Stimulated activated CD4-positive, alpha-beta T cell treated with anti-CD3 and anti-CD28 coated beads, Interleukin-2, amount 100 ng/mL, for 48 hours (primary cell): ENCODE measurements at regions not wholly inside any gene's neighbourhood (a gene's known extent, or its start where the extent isn't known, plus 50 kb on each side); places are given as distances from the start of the nearest gene placed in this dataset.

Experiments used
- DNase-seq, 2 donors: peaks; one replicate each; pipeline ENCODE4 v3.0.0-alpha.2; 2020

DNA sequence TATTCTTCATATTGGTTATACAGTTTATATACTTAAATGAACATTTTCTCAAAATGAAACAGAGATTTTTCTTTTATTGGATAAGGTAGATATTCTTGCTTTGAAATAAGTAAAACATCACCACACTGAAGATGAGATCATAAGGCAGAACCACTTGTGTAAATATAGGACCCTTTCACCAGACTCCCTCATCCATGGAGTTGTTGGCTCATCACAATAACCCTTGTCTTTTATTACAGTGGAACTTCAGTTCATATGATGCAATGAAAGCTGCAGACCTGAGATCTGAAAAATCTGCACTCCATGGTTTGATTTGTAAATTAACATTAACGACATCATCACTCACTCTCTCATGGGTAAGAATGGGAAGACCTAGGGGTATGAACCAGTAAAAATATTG lies 51.9 kb upstream of the DBX2 start:
- no peak for DNase-seq

DNA sequence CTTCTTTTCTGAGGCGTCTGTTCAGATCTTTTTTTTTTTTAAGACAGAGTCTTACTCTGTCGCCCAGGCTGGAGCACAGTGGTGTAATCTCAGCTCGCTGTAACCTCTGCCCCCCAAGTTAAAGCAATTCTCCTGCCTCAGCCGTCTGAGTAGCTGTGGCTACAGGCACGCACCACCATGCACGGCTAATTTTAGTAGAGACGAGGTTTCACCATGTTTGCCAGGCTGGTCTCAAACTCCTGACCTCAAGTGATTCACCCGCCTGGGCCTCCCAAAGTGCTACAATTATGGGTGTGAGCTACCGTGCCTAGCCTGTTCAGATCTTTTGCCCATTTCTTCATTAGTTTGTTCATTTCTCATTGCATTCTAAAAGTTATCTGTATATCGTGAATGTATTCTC lies 55.1 kb upstream of the DBX2 start:
- DNase-seq, result no peak

DNA sequence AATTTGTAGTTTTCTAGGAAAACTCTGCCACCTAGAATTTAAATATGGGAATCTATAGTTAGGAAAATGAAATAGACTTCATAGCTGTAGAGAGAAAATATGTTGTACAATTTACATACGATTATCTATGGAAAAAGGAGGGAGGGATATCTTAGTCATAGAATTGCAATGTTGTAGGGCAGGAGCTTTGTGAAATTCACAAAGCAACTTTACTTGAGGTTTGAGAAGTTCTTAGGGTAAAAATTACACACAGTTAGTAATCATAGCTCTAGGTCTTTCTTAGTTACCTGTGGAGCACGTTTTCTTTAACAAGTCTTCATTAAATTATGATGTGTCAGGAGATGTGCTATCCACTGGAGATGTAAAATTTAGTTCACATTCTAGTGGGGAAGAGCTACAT lies 61.4 kb upstream of the DBX2 start:
- no peak for DNase-seq

DNA sequence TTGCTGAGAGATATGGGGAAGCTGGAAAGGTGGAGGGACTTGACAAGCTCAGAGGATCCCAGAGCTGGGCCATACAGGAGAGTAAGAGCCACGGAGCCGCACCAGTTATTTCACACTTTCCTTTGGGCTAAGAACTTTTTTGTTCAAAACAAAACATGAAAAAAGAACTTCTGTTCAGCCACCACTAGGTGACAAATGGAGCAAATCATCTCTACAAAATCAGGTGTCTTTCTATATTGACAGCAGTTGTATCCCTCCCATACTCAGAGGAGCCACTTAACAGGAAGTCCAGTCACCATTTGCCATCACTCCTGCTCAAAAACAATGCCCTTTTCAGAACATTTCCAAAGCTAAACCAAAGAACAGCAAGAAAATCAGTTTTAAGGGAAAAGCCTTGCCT lies 70.3 kb upstream of the DBX2 start:
- no peak for DNase-seq

DNA sequence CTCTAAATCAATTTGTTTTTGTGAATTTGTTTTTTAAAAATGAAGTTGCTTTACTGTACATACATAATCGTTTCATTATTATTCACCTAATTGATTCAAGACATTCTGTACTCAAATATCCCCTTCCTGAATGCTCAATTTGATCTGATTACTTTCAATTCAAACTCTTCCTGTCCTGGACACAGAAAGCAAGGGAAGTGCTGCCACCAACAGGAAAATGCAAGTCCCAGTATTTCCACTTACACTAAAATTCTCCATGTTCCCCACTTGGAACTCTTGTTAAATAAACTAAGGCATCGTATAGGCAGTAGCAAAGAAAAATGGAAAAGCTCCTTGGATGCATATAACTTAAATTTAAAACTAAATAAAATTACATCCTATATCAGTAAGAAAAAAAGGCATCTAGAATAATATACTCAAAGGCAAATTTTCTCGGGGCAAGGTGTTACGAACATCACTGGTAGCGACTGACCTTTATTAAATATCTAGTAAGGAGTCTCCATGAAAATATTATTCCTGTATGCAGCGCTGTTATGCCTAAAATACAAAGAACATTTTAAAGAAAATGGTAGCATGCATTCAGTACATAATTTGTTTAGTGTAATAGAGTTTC lies 72.0 kb upstream of the DBX2 start:
- DNase-seq, result no peak

DNA sequence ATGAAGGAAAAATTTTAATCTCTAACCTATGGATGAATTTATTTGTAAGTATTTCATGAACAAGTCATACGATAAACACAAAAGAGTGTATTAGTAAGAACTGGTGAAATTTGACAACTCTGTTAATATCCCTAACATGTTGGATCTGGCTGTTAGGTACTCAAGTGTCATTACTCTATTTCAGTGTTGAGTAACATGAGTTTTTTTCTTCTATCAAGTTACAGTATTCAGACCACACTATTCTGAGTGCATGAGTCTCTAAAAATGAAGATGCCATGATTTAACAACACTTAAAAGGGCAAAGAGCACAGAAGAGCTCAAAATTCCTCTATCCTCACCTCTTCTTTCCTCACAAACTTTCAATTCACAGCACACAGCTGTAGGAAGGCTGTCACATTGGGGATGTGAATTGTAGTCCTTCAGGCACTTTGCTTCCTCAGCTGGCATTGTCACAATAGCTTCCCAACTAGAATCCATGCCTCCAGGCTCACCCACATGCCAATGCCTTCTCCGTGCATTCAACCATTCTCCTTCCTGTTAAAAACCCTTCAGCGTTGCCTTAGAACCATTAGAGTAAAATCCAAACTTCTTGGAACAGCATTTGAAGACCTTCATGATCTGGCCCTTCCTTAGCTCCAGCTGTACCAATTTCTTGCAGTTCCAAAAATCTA lies 73.7 kb upstream of the DBX2 start:
- DNase-seq, result no peak

DNA sequence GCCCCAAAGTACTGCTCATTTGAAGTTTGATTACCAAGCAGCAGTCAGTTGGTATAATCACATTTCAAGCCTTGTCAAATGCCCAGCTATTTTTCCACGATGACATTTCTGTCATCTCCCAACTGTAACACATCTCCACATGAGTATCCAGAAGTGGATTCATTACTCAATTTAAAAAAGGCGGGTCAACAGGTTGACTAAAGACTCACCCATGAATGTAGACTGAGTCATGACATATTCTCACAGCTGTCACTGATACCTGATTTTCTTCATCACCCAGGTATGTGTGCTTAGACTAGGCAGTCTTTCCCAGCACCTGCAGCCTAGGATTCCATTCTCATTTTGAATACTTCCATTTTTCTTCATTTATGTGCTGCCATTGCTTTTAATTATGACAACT lies 75.1 kb upstream of the DBX2 start:
- DNase-seq, result no peak

DNA sequence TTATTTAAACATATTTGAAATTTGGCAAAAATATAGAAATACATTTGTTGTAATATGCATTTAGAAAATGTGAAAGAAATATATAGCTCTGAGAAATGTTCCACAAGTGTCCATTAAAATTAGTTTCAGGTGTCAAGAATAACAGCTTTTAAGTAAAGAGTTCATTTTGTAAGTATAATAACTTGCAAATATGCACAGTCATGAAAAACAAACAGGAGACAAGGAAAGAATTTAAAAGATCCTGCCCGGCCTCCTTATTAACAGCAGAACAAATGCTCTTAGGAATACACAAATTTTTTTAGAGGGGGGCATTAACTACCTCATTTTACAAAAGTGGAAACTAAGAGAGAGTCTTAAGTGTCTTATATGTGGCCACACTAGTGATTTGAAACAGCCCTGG lies 77.7 kb upstream of the DBX2 start:
- DNase-seq, result no peak

DNA sequence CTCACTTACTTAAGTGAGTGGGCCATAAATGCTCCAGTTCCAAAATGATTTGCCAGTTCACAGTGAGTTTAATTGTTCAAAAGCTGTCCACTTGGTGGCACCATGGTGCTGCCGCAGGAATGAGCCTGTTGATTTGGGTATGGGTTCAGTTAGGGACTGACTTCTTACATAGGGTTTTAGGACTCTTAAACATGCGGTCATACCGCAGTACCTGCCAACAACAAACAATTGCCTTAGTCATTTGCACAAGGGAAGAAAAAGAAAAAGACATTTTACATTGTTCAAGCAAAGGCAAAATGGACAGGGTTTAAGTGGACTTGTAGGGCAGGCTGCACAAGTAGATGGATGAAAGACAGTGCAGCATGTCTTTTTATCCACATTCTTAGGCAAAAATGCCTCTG lies 80.0 kb upstream of the DBX2 start:
- DNase-seq, result peak; percentile 19 to 29

DNA sequence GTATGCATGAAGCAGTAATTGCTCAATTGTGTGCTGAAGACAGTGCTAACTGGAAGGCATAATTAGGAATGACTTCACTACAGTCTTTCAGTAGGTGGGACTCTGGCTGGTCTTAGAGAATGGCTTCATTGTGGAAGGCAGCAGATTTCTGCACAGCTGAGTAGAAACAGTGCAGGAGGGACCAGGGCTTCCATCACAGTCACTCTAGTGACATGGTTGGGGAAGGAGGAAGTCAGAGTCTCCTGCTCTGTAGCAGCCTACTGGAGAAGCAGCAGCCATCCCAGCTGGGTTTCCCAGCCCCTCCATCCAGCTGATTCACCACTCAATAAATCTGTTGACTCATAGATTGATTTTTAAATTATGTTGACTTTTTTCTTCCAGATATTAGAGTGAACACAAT lies 80.6 kb upstream of the DBX2 start:
- no peak for DNase-seq

DNA sequence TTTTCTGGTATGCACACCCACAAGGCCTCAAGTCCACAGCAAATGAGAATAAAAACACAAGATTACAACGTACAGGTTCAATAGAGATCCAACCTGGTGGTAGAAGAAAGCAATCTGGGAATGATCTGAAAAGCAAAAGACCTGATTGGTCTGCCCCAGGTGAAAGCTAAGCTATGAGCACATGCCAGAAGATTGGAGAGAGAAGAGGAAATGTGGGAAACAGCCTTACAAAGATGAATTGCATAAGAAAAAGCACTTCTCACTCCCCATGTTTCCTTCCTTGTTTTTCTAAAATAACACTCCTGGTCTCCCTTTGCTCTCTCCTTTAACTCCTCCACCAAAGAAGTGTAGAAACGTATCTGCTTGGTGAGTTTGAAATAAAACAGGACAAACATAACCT lies 77.3 kb upstream of the ANO6 start:
- DNase-seq, result no peak

DNA sequence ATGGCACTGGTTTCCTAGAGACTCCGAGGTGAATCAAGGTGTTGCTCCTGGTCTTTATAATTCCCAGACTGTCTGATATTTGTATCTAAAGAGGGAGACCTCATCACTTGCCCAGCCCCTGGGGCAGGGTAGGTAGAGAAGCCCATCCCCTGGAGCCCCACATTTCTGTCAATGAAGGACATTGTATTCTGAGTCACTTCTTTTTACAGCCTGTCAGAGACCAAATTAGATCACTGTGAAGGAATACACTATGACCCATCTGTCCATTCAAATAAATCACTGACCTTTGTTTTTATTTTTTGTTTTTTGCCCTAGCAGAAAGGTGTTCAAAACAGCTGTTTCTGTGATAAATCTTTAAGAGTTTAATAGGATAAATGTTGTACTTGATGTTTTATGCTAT lies 67.9 kb upstream of the ANO6 start:
- DNase-seq, result no peak

DNA sequence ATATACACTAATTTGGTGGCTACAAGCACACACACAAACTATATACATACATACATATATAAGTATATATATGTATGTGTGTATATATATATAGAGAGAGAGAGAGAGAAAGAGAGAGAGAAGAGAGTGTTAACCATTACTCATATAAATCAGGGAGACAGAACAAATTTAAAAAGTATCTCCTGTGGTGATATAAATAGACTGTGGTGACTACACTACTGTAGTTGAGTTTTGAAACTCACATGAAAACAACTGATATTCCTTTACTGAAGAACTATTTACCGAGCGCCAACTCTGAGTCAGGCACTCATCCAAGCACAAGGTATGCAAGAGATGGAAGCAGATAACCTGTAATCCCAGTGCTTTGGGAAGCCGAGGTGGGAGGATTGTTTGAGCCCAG lies 67.3 kb upstream of the ANO6 start:
- no peak for DNase-seq

DNA sequence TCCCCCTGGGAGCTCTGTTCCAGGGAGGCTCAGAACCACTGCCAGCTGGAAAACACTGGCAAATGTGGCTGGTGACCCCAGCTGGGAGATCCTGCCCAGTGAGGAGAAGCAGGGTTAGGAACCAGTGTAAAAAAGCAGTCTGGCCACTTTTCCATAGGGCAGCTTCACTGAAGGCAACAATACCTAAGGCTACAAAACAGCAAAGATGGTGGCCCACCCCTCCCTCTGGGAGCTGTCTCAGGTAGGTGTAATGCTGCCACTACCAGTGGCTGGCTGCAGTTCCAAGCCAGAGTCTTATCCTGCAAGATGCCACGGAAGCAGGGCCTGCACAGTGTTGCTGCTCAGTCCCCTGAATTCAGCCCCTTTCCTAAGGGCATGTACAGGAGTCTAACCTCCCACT lies 50.6 kb upstream of the ANO6 start:
- no peak for DNase-seq

DNA sequence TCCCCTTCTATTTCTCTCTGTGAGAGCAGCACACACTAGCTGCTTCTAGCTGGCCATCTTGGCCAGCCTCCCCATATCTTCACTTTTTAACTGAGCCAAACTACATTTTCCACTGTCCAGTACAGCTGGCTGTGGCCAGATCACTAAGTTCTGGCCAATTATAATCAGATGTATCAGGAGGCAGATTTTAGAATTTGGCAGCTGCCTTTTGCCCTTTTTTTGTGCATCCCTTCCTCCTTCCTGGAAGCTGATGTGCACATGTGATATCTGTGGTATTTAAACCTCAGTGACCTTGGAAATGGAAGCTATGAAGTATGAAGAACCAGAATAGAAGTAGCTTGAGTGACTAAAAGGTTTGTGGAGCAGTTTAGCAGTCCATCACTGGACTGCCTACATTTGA lies 49.8 kb upstream of the ANO6 start:
- DNase-seq, result no peak
